HG02610 (cell line): ENCODE measurements at regions not wholly inside any gene's neighbourhood (a gene's known extent, or its start where the extent isn't known, plus 50 kb on each side); places are given as distances from the start of the nearest gene placed in this dataset.
A peak's percentile ranks its signal among the peaks of the same experiment; 100 is the strongest.
"Not testable (repeated sequence)": the region's sequence is repeated elsewhere in the genome, so short reads cannot be mapped to it uniquely, and the experiment has no call there.

Experiments
- ATAC-seq: cut with Tn5 transposase; IDR thresholded peaks from one replicate; pipeline ENCODE4 v1.9.1; 2021; ENCODE audit warnings: mild to moderate bottlenecking, moderate library complexity; ENCODE audit not compliant: unreplicated experiment

- no peak for ATAC-seq
Measured at GRCh38 chr4:33737726-33738125, 2506.6 kb downstream of the ARAP2 start.

GRCh38 chr4:33739884-33740632 lies 2504.3 kb downstream of the ARAP2 start:
- ATAC-seq: no peak

DNA sequence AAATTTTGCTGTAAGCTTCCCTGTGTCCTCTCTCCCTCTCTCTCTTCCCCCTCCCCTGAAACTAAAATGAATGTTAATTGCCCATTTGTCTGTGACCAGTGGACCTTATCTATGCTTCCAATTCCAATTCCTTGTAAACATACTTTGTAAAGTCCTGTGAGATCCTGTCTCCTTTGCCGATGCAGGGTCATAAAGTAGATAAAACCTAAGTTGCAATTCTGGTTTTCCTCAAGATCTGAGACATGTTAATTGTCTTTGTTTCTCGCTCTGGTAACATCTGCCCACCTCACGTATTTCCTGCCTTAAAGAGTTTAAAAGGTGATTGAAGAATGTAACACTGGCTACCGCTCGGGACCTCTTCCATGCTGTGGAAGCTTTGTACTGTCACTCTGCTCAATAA lies 2503.4 kb downstream of the ARAP2 start:
- not testable (repeated sequence) for ATAC-seq

DNA sequence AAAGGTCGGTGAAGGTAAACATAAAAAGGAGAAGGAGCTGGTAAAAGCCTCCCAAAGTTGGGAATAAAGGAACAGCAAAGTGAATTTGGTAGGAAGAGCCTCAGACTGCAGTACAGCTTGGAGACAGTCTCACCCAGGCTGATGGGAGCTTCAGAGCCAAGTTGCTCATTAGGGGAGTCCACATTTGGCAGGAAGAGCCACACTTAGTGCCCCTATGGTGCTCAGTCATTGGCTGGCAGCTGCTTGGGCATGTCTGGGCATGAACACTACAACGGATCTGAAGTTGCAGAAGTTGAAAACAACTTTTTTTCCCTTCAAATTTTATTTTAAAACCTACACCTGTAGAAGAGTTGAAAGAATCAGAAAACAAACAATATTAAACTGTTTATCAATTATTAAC lies 2497.3 kb downstream of the ARAP2 start:
- ATAC-seq: peak; percentile 84

- ATAC-seq: no peak
Measured at GRCh38 chr4:33751050-33751449, 2493.3 kb downstream of the ARAP2 start.

DNA sequence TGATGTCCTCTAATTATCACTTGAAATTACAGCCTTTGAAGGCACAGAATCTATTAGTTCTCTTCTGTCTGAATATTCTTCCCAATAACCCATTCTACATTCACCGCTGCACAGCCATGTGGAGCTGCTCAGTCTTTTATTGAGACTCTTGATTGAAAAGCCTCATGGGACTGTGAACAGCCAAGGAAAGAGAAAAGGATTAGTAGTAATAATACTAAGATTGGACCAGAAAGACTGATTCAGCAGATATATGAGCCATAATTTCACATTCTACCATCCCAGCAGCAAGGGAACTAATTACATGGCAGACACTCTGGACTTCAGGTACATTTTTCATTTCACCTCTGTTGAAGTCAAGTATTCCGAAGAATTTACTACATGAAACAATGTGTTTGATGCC lies 2471.7 kb downstream of the ARAP2 start:
- ATAC-seq: no peak

GRCh38 chr4:33780952-33781791 lies 2463.1 kb downstream of the ARAP2 start:
- ATAC-seq: no peak

GRCh38 chr4:33785843-33786242 lies 2458.5 kb downstream of the ARAP2 start:
- ATAC-seq: no peak

GRCh38 chr4:33802578-33802977 lies 2441.7 kb downstream of the ARAP2 start:
- ATAC-seq: peak; percentile 65

- no peak for ATAC-seq
Measured at GRCh38 chr4:33825685-33826084, 2418.6 kb downstream of the ARAP2 start.

DNA sequence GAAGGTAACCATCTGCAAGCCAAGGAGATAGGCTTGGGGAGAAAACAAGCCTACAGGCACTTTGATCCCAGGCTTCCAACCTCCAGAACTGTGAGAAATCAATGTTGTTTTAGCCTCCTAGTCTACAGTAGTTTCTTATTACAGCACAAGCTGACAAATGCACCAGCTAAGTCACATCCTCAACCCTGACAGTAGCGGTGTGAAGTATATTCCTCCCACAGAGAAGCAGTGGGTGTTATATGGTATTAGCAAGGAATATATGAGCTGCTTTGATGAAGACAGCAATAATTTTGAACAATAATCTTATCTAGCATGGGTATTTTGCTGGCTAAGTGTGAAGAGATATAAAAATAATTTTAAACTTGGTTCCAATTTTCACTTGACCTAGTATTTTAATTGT lies 2415.0 kb downstream of the ARAP2 start:
- ATAC-seq: not testable (repeated sequence)

- ATAC-seq: no peak
Measured at GRCh38 chr4:33831442-33832066, 2412.8 kb downstream of the ARAP2 start.

- ATAC-seq: not testable (repeated sequence)
Measured at GRCh38 chr4:33835764-33836163, 2408.6 kb downstream of the ARAP2 start.

GRCh38 chr4:33837043-33837838 lies 2407.1 kb downstream of the ARAP2 start:
- ATAC-seq: no peak

GRCh38 chr4:33841120-33841519 lies 2403.2 kb downstream of the ARAP2 start:
- no peak for ATAC-seq

DNA sequence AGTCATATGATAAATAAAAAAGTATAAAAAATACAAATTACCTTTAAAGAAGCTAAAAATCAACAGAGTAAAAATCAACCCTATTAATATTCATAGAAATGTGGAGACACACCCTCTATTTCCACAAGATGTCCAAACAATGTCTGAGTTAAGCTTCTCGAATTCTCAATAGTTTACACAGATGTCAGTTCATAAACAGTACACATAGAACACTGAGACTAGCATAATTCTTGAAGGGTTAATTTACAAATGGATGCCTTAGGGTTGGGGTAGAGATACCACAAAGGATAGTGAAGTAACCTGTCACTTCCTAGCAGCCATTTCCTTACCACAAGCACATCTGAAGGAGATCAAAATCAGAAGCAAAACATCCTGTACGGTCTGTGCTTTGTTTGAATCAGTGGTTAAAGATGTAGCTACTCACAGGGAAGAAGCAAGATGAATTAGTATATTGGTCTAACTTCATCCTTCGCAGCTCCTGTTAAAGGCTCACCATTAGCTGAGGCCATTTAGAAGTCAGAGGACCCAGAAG lies 2393.9 kb downstream of the ARAP2 start:
- no peak for ATAC-seq

- not testable (repeated sequence) for ATAC-seq
Measured at GRCh38 chr4:33853670-33854069, 2390.6 kb downstream of the ARAP2 start.

GRCh38 chr4:33864290-33864859 lies 2379.9 kb downstream of the ARAP2 start:
- ATAC-seq: no peak

- no peak for ATAC-seq
Measured at GRCh38 chr4:33873791-33874190, 2370.5 kb downstream of the ARAP2 start.

GRCh38 chr4:33878710-33879109 lies 2365.6 kb downstream of the ARAP2 start:
- ATAC-seq: no peak
